ENCODE measurements at regions not wholly inside any gene's neighbourhood (a gene's known extent, or its start where the extent isn't known, plus 50 kb on each side); places are given as distances from the start of the nearest gene placed in this dataset.
"Not testable (repeated sequence)": the region's sequence is repeated elsewhere in the genome, so short reads cannot be mapped to it uniquely, and the experiment has no call there.

GRCh38 chrX:76915836-76916235 lies 488.3 kb downstream of the MAGEE1 start:
- H3K27ac ChIP-seq (ENCODE audit: low read length), result no peak overlapping the region
- no peaks in the 10 kb centered on the region for H3K27me3 ChIP-seq (ENCODE audit: control insufficient read depth, insufficient read depth, low read length)
- 86% methylated on average over 1 of the region's 4 CpGs for WGBS (ENCODE audit: insufficient coverage)
- no peak for DNase-seq
- no peaks in the 10 kb centered on the region for H3K36me3 ChIP-seq (ENCODE audit: control insufficient read depth, insufficient read depth, low read length)
- H3K4me1 ChIP-seq (ENCODE audit: control insufficient read depth, insufficient read depth, low read length), result no peaks in the 10 kb centered on the region
- no peak overlapping the region for H3K4me3 ChIP-seq (ENCODE audit: low read length)
- H3K9me3 ChIP-seq (replicated peaks; ENCODE audit: control insufficient read depth, low read depth, low read length), result no peaks in the 10 kb centered on the region

GRCh38 chrX:76918033-76918432 lies 490.5 kb downstream of the MAGEE1 start:
- H3K4me1 ChIP-seq (ENCODE audit: control insufficient read depth, insufficient read depth, low read length), result no peaks in the 10 kb centered on the region
- no peaks in the 10 kb centered on the region for H3K36me3 ChIP-seq (ENCODE audit: control insufficient read depth, insufficient read depth, low read length)
- DNase-seq, result no peak
- H3K27ac ChIP-seq (ENCODE audit: low read length), result no peak overlapping the region
- no peaks in the 10 kb centered on the region for H3K9me3 ChIP-seq (replicated peaks; ENCODE audit: control insufficient read depth, low read depth, low read length)
- no peaks in the 10 kb centered on the region for H3K27me3 ChIP-seq (ENCODE audit: control insufficient read depth, insufficient read depth, low read length)
- no CpG with 5 or more reads among the region's 1 CpG for WGBS (ENCODE audit: insufficient coverage)
- no peak overlapping the region for H3K4me3 ChIP-seq (ENCODE audit: low read length)

GRCh38 chrX:76919761-76920160 lies 492.3 kb downstream of the MAGEE1 start:
- no peaks in the 10 kb centered on the region for H3K4me1 ChIP-seq (ENCODE audit: control insufficient read depth, insufficient read depth, low read length)
- no peak for DNase-seq
- WGBS (ENCODE audit: insufficient coverage), result 29% methylated on average over 2 of the region's 2 CpGs

GRCh38 chrX:76920607-76921006 lies 493.1 kb downstream of the MAGEE1 start:
- WGBS (ENCODE audit: insufficient coverage), result 13% methylated on average over 1 of the region's 1 CpG
- Histone ChIP-seq H3K9me3 (replicated peaks; ENCODE audit: control insufficient read depth, low read depth, low read length) (no peaks in the 10 kb centered on the region), H3K27ac (ENCODE audit: low read length) (peak overlapping the region; percentile 35), H3K36me3 (ENCODE audit: control insufficient read depth, insufficient read depth, low read length) (no peaks in the 10 kb centered on the region), H3K4me3 (ENCODE audit: low read length) (no peak overlapping the region), H3K4me1 (ENCODE audit: control insufficient read depth, insufficient read depth, low read length) (no peaks in the 10 kb centered on the region), H3K27me3 (ENCODE audit: control insufficient read depth, insufficient read depth, low read length) (no peaks in the 10 kb centered on the region)
- DNase-seq, result peak; percentile 34

More at GRCh38 chrX:76919761-76920160, 492.3 kb downstream of the MAGEE1 start:
- Histone ChIP-seq H3K4me3 (ENCODE audit: low read length) (no peak overlapping the region), H3K27me3 (ENCODE audit: control insufficient read depth, insufficient read depth, low read length) (no peaks in the 10 kb centered on the region), H3K9me3 (replicated peaks; ENCODE audit: control insufficient read depth, low read depth, low read length) (no peaks in the 10 kb centered on the region), H3K27ac (ENCODE audit: low read length) (no peak overlapping the region), H3K36me3 (ENCODE audit: control insufficient read depth, insufficient read depth, low read length) (no peaks in the 10 kb centered on the region)

- peak overlapping the region; percentile 29 for H3K27ac ChIP-seq (ENCODE audit: low read length)
- DNase-seq, result peak; percentile 56
- H3K36me3 ChIP-seq (ENCODE audit: control insufficient read depth, insufficient read depth, low read length), result no peaks in the 10 kb centered on the region
- H3K9me3 ChIP-seq (replicated peaks; ENCODE audit: control insufficient read depth, low read depth, low read length), result no peaks in the 10 kb centered on the region
- no peaks in the 10 kb centered on the region for H3K4me1 ChIP-seq (ENCODE audit: control insufficient read depth, insufficient read depth, low read length)
- no peaks in the 10 kb centered on the region for H3K27me3 ChIP-seq (ENCODE audit: control insufficient read depth, insufficient read depth, low read length)
- H3K4me3 ChIP-seq (ENCODE audit: low read length), result no peak overlapping the region
Measured at GRCh38 chrX:76921176-76921575, 493.7 kb downstream of the MAGEE1 start.

GRCh38 chrX:76922100-76922499 lies 494.6 kb downstream of the MAGEE1 start:
- no peak for DNase-seq
- H3K4me3 ChIP-seq (ENCODE audit: low read length), result no peak overlapping the region
- H3K4me1 ChIP-seq (ENCODE audit: control insufficient read depth, insufficient read depth, low read length), result no peaks in the 10 kb centered on the region
- 100% methylated on average over 1 of the region's 2 CpGs for WGBS (ENCODE audit: insufficient coverage)
- no peaks in the 10 kb centered on the region for H3K27me3 ChIP-seq (ENCODE audit: control insufficient read depth, insufficient read depth, low read length)
- H3K27ac ChIP-seq (ENCODE audit: low read length), result no peak overlapping the region
- H3K36me3 ChIP-seq (ENCODE audit: control insufficient read depth, insufficient read depth, low read length), result no peaks in the 10 kb centered on the region
- no peaks in the 10 kb centered on the region for H3K9me3 ChIP-seq (replicated peaks; ENCODE audit: control insufficient read depth, low read depth, low read length)

GRCh38 chrX:76924616-76925015 lies 497.1 kb downstream of the MAGEE1 start:
- H3K27me3 ChIP-seq (ENCODE audit: control insufficient read depth, insufficient read depth, low read length); H3K4me1 ChIP-seq (ENCODE audit: control insufficient read depth, insufficient read depth, low read length); DNase-seq; H3K9me3 ChIP-seq (replicated peaks; ENCODE audit: control insufficient read depth, low read depth, low read length); H3K4me3 ChIP-seq (ENCODE audit: low read length); H3K36me3 ChIP-seq (ENCODE audit: control insufficient read depth, insufficient read depth, low read length); H3K27ac ChIP-seq (ENCODE audit: low read length): not testable (repeated sequence)
- 74% methylated on average over 7 of the region's 7 CpGs for WGBS (ENCODE audit: insufficient coverage)

- Histone ChIP-seq H3K4me1 (ENCODE audit: control insufficient read depth, insufficient read depth, low read length) (no peaks in the 10 kb centered on the region), H3K27me3 (ENCODE audit: control insufficient read depth, insufficient read depth, low read length) (no peaks in the 10 kb centered on the region), H3K36me3 (ENCODE audit: control insufficient read depth, insufficient read depth, low read length) (no peaks in the 10 kb centered on the region), H3K4me3 (ENCODE audit: low read length) (no peak overlapping the region), H3K9me3 (replicated peaks; ENCODE audit: control insufficient read depth, low read depth, low read length) (no peaks in the 10 kb centered on the region), H3K27ac (ENCODE audit: low read length) (no peak overlapping the region)
- 70% methylated on average over 3 of the region's 6 CpGs for WGBS (ENCODE audit: insufficient coverage)
- no peak for DNase-seq
Measured at GRCh38 chrX:76931518-76931917, 504.0 kb downstream of the MAGEE1 start.

GRCh38 chrX:76957485-76957884 lies 489.7 kb upstream of the FGF16 start:
- Histone ChIP-seq H3K4me1 (ENCODE audit: control insufficient read depth, insufficient read depth, low read length) (no peaks in the 10 kb centered on the region), H3K36me3 (ENCODE audit: control insufficient read depth, insufficient read depth, low read length) (no peaks in the 10 kb centered on the region), H3K4me3 (ENCODE audit: low read length) (no peak overlapping the region), H3K27ac (ENCODE audit: low read length) (no peak overlapping the region), H3K27me3 (ENCODE audit: control insufficient read depth, insufficient read depth, low read length) (no peaks in the 10 kb centered on the region), H3K9me3 (replicated peaks; ENCODE audit: control insufficient read depth, low read depth, low read length) (peaks cover 11% of the 10 kb centered on the region)
- no peak for DNase-seq
- whole genome bisulfite sequencing (ENCODE audit: insufficient coverage), result 100% methylated on average over 1 of the region's 1 CpG

- no peaks in the 10 kb centered on the region for H3K9me3 ChIP-seq (replicated peaks; ENCODE audit: control insufficient read depth, low read depth, low read length)
- WGBS (ENCODE audit: insufficient coverage), result no CpG with 5 or more reads among the region's 1 CpG
- H3K36me3 ChIP-seq (ENCODE audit: control insufficient read depth, insufficient read depth, low read length), result no peaks in the 10 kb centered on the region
- DNase-seq, result peak; percentile 35
- no peaks in the 10 kb centered on the region for H3K27me3 ChIP-seq (ENCODE audit: control insufficient read depth, insufficient read depth, low read length)
- no peaks in the 10 kb centered on the region for H3K4me1 ChIP-seq (ENCODE audit: control insufficient read depth, insufficient read depth, low read length)
- H3K4me3 ChIP-seq (ENCODE audit: low read length), result no peak overlapping the region
- no peak overlapping the region for H3K27ac ChIP-seq (ENCODE audit: low read length)
Measured at GRCh38 chrX:76971393-76972376, 475.5 kb upstream of the FGF16 start.

Measured in muscle of leg (tissue), 3 donors.